ENCODE measurements at regions not wholly inside any gene's neighbourhood (a gene's known extent, or its start where the extent isn't known, plus 50 kb on each side); places are given as distances from the start of the nearest gene placed in this dataset.

DNA sequence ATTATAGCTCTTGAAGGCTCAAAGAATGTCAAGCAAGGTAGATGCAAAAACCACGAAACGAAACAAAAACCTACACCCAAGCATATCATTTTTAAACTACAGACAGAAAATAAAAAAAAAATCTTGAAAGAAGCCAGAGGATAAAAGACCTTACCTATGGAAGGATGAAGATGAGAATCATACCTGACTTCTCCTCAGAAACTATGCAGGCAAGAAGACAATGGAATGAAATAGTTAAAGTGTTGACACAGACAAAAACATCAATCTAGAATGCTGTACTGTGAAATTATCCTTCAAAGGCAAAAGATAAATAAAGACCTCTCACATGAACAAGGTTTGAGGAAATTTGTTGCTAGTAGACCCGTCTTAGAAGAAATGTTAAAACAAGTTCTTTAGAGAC lies 372.0 kb downstream of the ZIC4 start:
- H3K27me3 ChIP-seq (ENCODE audit: control insufficient read depth in 2 of 2, insufficient read depth in 2 of 2, low read length in 2 of 2), result no peaks in the 10 kb centered on the region
- ChIA-PET CTCF (no interaction called here), POLR2A (no interaction called here)
- Mint-ChIP-seq H3K27ac (no peak overlapping the region), H3K27me3 (no peaks in the 10 kb centered on the region), H3K36me3 (no peaks in the 10 kb centered on the region), H3K4me3 (no peak overlapping the region), H3K4me1 (no peaks in the 10 kb centered on the region), H3K9me3 (peaks cover 3 to 26% (median 11%) of the 10 kb centered on the region in 11 donors)
- ATAC-seq (no peak), DNase-seq (no peak)
- H3K27ac ChIP-seq (ENCODE audit: low read depth, low read length), result no peak overlapping the region
- intact Hi-C loops (cut with micrococcal nuclease), result no loop called here
- no peaks in the 10 kb centered on the region for H3K4me1 ChIP-seq (ENCODE audit: control insufficient read depth in 2 of 2, insufficient read depth in 2 of 2, low read length in 2 of 2)
- H3K4me3 ChIP-seq (ENCODE audit: low read length), result no peak overlapping the region
- H3K36me3 ChIP-seq (ENCODE audit: control insufficient read depth in 2 of 3, insufficient read depth in 3 of 3, low read length in 3 of 3), result no peaks in the 10 kb centered on the region
- no peaks in the 10 kb centered on the region for H3K9me3 ChIP-seq (ENCODE audit: control insufficient read depth in 2 of 3, low read length in 3 of 3)

DNA sequence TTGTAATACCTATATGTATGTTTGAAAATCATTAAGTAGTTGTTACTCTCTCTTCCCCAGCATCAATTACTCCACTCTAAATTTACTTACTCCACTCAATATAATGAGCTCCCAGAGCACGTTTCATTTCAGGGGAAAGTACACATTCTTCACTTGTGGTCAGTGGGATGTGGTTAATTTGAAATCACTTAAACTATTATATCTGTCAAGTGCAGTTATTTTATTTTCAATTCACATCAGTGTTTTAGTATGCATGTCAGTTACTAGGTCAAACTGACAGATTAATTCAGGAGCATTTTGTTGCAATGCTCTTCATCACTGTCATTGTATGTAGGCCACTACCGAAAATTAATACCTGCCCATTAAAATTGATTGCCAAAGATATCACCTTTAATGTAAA lies 376.1 kb downstream of the ZIC4 start:
- ChIA-PET CTCF (no interaction called here), POLR2A (no interaction called here)

DNA sequence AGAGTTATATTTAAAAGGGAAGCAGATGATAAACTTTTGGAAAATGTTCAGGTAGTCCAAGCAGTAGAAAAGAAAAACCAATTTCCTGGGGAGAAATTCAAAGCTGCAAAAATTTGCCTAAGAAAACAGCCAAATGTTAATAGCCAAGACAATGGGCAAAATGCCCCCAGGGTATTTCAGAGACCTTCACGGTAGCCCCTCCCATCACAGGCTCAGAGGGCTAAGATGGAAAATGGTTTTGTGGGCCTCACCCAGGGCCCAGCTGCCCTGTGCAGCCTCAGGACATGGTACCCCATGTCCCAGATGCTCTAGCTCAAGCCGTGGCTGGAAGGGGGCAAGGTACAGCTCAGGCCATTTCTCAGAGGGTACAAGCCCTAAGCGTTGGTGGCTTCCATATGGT lies 391.0 kb downstream of the ZIC4 start:
- Histone ChIP-seq H3K9me3 (ENCODE audit: control insufficient read depth in 2 of 3, low read length in 3 of 3) (no peaks in the 10 kb centered on the region), H3K4me3 (ENCODE audit: low read length) (no peak overlapping the region), H3K27me3 (ENCODE audit: control insufficient read depth in 2 of 2, insufficient read depth in 2 of 2, low read length in 2 of 2) (no peaks in the 10 kb centered on the region), H3K36me3 (ENCODE audit: control insufficient read depth in 2 of 3, insufficient read depth in 3 of 3, low read length in 3 of 3) (no peaks in the 10 kb centered on the region), H3K4me1 (ENCODE audit: control insufficient read depth in 2 of 2, insufficient read depth in 2 of 2, low read length in 2 of 2) (no peaks in the 10 kb centered on the region), H3K27ac (ENCODE audit: low read depth, low read length) (no peak overlapping the region)
- H3K9me3 Mint-ChIP-seq, result peaks cover 0 to 17% (median 3%) of the 10 kb centered on the region in 11 donors
- H3K27ac Mint-ChIP-seq, result no peak overlapping the region
- intact Hi-C loops (cut with micrococcal nuclease), result no loop called here
- H3K4me3 Mint-ChIP-seq, result no peak overlapping the region
- no peaks in the 10 kb centered on the region for H3K4me1 Mint-ChIP-seq
- H3K36me3 Mint-ChIP-seq, result no peaks in the 10 kb centered on the region
- ATAC-seq, result no peak
- ChIA-PET POLR2A (no interaction called here), CTCF (no interaction called here)
- no peak for DNase-seq
- H3K27me3 Mint-ChIP-seq, result no peaks in the 10 kb centered on the region

More for the DNA sequence above, 376.1 kb downstream of the ZIC4 start:
- Histone ChIP-seq H3K36me3 (ENCODE audit: control insufficient read depth in 2 of 3, insufficient read depth in 3 of 3, low read length in 3 of 3) (no peaks in the 10 kb centered on the region), H3K4me1 (ENCODE audit: control insufficient read depth in 2 of 2, insufficient read depth in 2 of 2, low read length in 2 of 2) (no peaks in the 10 kb centered on the region), H3K4me3 (ENCODE audit: low read length) (no peak overlapping the region), H3K9me3 (ENCODE audit: control insufficient read depth in 2 of 3, low read length in 3 of 3) (no peaks in the 10 kb centered on the region), H3K27me3 (ENCODE audit: control insufficient read depth in 2 of 2, insufficient read depth in 2 of 2, low read length in 2 of 2) (no peaks in the 10 kb centered on the region), H3K27ac (ENCODE audit: low read depth, low read length) (no peak overlapping the region)
- Mint-ChIP-seq H3K4me3 (no peak overlapping the region), H3K36me3 (no peaks in the 10 kb centered on the region), H3K9me3 (peaks cover 6 to 38% (median 10%) of the 10 kb centered on the region in 11 donors), H3K27ac (no peak overlapping the region), H3K4me1 (no peaks in the 10 kb centered on the region), H3K27me3 (no peaks in the 10 kb centered on the region)
- intact Hi-C loops (cut with micrococcal nuclease), result no loop called here
- DNase-seq (no peak), ATAC-seq (no peak)

DNA sequence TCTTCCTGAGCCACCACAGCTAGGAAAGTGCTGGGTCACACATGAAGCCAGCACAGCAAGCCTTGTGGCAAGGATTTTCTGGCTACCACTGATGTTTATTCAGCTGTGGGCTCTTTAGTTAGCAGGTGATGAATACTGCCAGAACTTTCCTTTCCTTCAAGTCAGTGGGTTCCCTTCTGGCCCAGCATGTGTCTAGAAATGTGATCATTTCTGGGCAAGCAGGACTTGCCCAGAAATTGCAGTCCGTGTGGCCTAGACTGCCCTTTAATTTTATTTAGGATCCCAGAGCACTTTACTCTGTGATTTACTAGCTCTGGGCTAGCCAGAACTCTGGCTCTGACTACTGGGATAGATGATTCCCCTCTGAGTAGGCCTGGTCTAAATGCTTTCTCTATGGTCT lies 397.5 kb downstream of the ZIC4 start:
- H3K4me3 Mint-ChIP-seq, result no peak overlapping the region
- POLR2A ChIA-PET, result no interaction called here
- H3K27ac ChIP-seq (ENCODE audit: low read depth, low read length), result no peak overlapping the region
- H3K9me3 ChIP-seq (ENCODE audit: control insufficient read depth in 2 of 3, low read length in 3 of 3), result no peaks in the 10 kb centered on the region
- H3K27me3 Mint-ChIP-seq, result no peaks in the 10 kb centered on the region
- peaks cover 0 to 24% (median 8%) of the 10 kb centered on the region in 11 donors for H3K9me3 Mint-ChIP-seq
- no peaks in the 10 kb centered on the region for H3K36me3 ChIP-seq (ENCODE audit: control insufficient read depth in 2 of 3, insufficient read depth in 3 of 3, low read length in 3 of 3)
- no peaks in the 10 kb centered on the region for H3K4me1 Mint-ChIP-seq
- H3K4me1 ChIP-seq (ENCODE audit: control insufficient read depth in 2 of 2, insufficient read depth in 2 of 2, low read length in 2 of 2), result no peaks in the 10 kb centered on the region
- no peak overlapping the region for H3K27ac Mint-ChIP-seq
- intact Hi-C loops (cut with micrococcal nuclease), result no loop called here
- H3K36me3 Mint-ChIP-seq, result no peaks in the 10 kb centered on the region
- H3K4me3 ChIP-seq (ENCODE audit: low read length), result no peak overlapping the region
- H3K27me3 ChIP-seq (ENCODE audit: control insufficient read depth in 2 of 2, insufficient read depth in 2 of 2, low read length in 2 of 2), result no peaks in the 10 kb centered on the region
- CTCF ChIA-PET, result no interaction called here
- no peak for ATAC-seq
- no peak for DNase-seq

DNA sequence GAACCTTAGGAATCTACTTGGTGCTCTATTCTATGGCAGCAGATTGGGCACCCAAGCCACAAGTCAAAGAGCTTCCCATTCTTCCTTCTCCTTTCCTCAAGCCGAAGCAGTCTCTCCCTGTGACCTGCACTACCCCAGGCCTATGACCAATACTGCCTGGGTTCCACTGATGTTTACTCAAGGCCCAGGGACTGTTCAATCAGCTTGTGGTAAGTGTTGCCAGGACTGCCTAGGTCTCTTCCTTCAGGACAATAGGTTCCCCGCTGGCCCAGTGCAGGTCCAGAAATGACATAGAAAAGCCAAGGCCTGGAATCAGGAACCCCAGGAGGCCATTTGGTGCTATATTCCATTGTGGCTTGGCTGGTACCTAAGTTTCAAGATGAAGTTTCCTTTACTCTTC lies 397.9 kb downstream of the ZIC4 start:
- Mint-ChIP-seq H3K4me3 (no peak overlapping the region), H3K27ac (no peak overlapping the region), H3K9me3 (peaks cover 0 to 24% (median 8%) of the 10 kb centered on the region in 11 donors), H3K36me3 (no peaks in the 10 kb centered on the region), H3K27me3 (no peaks in the 10 kb centered on the region), H3K4me1 (no peaks in the 10 kb centered on the region)
- POLR2A ChIA-PET, result no interaction called here
- Histone ChIP-seq H3K4me3 (ENCODE audit: low read length) (no peak overlapping the region), H3K27ac (ENCODE audit: low read depth, low read length) (no peak overlapping the region), H3K27me3 (ENCODE audit: control insufficient read depth in 2 of 2, insufficient read depth in 2 of 2, low read length in 2 of 2) (no peaks in the 10 kb centered on the region), H3K4me1 (ENCODE audit: control insufficient read depth in 2 of 2, insufficient read depth in 2 of 2, low read length in 2 of 2) (no peaks in the 10 kb centered on the region), H3K36me3 (ENCODE audit: control insufficient read depth in 2 of 3, insufficient read depth in 3 of 3, low read length in 3 of 3) (no peaks in the 10 kb centered on the region), H3K9me3 (ENCODE audit: control insufficient read depth in 2 of 3, low read length in 3 of 3) (no peaks in the 10 kb centered on the region)
- ATAC-seq (no peak), DNase-seq (no peak)
- intact Hi-C loops (cut with micrococcal nuclease), result no loop called here
- CTCF ChIA-PET, result no interaction called here

DNA sequence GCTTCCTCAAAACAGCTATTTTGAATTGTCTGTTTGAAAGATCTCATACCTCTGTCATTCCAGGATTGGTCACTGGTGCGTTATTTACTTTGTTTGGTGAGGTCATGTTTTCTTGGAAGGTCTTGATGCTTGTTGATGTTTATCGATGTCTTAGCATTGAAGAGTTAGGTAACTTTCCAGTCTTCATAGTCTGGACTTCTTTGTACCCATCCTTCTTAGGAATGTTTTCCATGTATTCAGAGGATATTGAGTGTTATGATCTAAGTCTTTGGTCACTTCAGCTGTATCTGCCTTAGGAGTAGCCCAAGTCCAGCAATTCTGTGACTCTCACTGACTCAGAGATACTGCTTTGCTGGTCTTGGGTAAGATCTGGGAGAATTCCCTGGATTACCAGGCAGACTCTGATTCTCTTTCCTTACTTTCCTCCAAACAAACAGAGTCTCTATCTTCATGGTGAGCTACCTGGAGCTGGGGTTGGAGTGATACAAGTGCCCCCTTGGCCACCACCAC lies 398.6 kb downstream of the ZIC4 start:
- H3K9me3 ChIP-seq (ENCODE audit: control insufficient read depth in 2 of 3, low read length in 3 of 3), result no peaks in the 10 kb centered on the region
- no peaks in the 10 kb centered on the region for H3K27me3 ChIP-seq (ENCODE audit: control insufficient read depth in 2 of 2, insufficient read depth in 2 of 2, low read length in 2 of 2)
- ATAC-seq (no peak), DNase-seq (no peak)
- no peaks in the 10 kb centered on the region for H3K36me3 Mint-ChIP-seq
- H3K27me3 Mint-ChIP-seq, result no peaks in the 10 kb centered on the region
- CTCF ChIA-PET, result no interaction called here
- no peak overlapping the region for H3K4me3 ChIP-seq (ENCODE audit: low read length)
- no peaks in the 10 kb centered on the region for H3K4me1 ChIP-seq (ENCODE audit: control insufficient read depth in 2 of 2, insufficient read depth in 2 of 2, low read length in 2 of 2)
- H3K36me3 ChIP-seq (ENCODE audit: control insufficient read depth in 2 of 3, insufficient read depth in 3 of 3, low read length in 3 of 3), result no peaks in the 10 kb centered on the region
- H3K27ac Mint-ChIP-seq, result no peak overlapping the region
- POLR2A ChIA-PET, result no interaction called here
- H3K9me3 Mint-ChIP-seq, result peaks cover 0 to 24% (median 6%) of the 10 kb centered on the region in 11 donors
- H3K4me1 Mint-ChIP-seq, result no peaks in the 10 kb centered on the region
- intact Hi-C loops (cut with micrococcal nuclease), result no loop called here
- no peak overlapping the region for H3K27ac ChIP-seq (ENCODE audit: low read depth, low read length)
- H3K4me3 Mint-ChIP-seq, result no peak overlapping the region

DNA sequence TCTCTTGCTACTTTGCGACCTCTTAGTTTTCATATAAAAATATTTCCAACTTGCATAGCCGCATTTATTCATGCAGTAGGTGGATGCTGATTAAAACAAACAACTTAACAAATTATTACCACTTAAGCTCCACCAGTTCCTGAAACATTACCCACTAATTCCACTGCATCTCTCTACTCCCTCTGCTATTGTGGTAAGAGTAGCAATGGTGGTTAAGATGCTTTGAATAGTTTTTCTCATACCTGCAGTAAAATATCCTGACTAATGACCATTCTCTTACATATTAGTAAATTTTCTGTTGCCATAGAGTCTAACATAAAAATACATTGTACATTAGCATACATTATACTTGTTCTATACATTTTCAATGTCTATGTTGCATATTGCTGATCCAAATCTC lies 397.6 kb upstream of the PLSCR5 start:
- H3K4me1 ChIP-seq (ENCODE audit: control insufficient read depth in 2 of 2, insufficient read depth in 2 of 2, low read length in 2 of 2), result no peaks in the 10 kb centered on the region
- H3K9me3 ChIP-seq (ENCODE audit: control insufficient read depth in 2 of 3, low read length in 3 of 3), result no peaks in the 10 kb centered on the region
- no peaks in the 10 kb centered on the region for H3K27me3 Mint-ChIP-seq
- POLR2A ChIA-PET, result no interaction called here
- CTCF ChIA-PET, result no interaction called here
- H3K36me3 ChIP-seq (ENCODE audit: control insufficient read depth in 2 of 3, insufficient read depth in 3 of 3, low read length in 3 of 3), result no peaks in the 10 kb centered on the region
- no peaks in the 10 kb centered on the region for H3K27me3 ChIP-seq (ENCODE audit: control insufficient read depth in 2 of 2, insufficient read depth in 2 of 2, low read length in 2 of 2)
- no peaks in the 10 kb centered on the region for H3K4me1 Mint-ChIP-seq
- H3K4me3 Mint-ChIP-seq, result no peak overlapping the region
- DNase-seq (no peak), ATAC-seq (no peak)
- H3K36me3 Mint-ChIP-seq, result no peaks in the 10 kb centered on the region
- no peak overlapping the region for H3K4me3 ChIP-seq (ENCODE audit: low read length)
- intact Hi-C loops (cut with micrococcal nuclease), result no loop called here
- no peak overlapping the region for H3K27ac Mint-ChIP-seq
- H3K27ac ChIP-seq (ENCODE audit: low read depth, low read length), result no peak overlapping the region
- H3K9me3 Mint-ChIP-seq, result peaks cover 0 to 36% (median 3%) of the 10 kb centered on the region in 11 donors
